IMR-90 (cell line): ENCODE measurements at regions not wholly inside any gene's neighbourhood (a gene's known extent, or its start where the extent isn't known, plus 50 kb on each side); places are given as distances from the start of the nearest gene placed in this dataset.

Experiments
- ATAC-seq: fragments of 200-7000 bp; cut with Tn5 transposase; 2 replicates; pipeline ENCODE4 v1.9.1; 2020; ENCODE audit warnings: low read depth, mild to moderate bottlenecking, moderate library complexity
- BruUV-seq: library from RNA; stranded (reverse); fragments of 400-500 nt; replicated peaks from 2 replicates; lab custom pipeline; 2021; lab: Mats Ljungman, UMichigan
- CTCF ChIA-PET: fragments of 300-600 bp; formaldehyde crosslinking; extraction: SDS; loops from one replicate; lab custom pipeline; 2021; ENCODE audit warnings: antibody characterized with exemption; lab: Yijun Ruan, JAX
- POLR2A ChIA-PET: fragments of 300-600 bp; sonication (Branson Sonifier 250); formaldehyde crosslinking; loops from one replicate; lab custom pipeline; 2022; ENCODE audit warnings: antibody characterized with exemption; ENCODE audit not compliant: unreplicated experiment; lab: Charles Lee
- DNase-seq: peaks from one replicate; pipeline ENCODE4 v3.0.0; 2013
- H2AFZ ChIP-seq: replicated peaks from 2 replicates; pipeline ENCODE3; 2013; ENCODE audit warnings: low read length, mild to moderate bottlenecking; ENCODE audit not compliant: poor library complexity
- H2AK5ac ChIP-seq: 2 replicates; pipeline ENCODE4 v1.6.1; 2013; ENCODE audit warnings: low read depth, low read length, inconsistent platforms
- H2AK9ac ChIP-seq: replicated peaks from 2 replicates; pipeline ENCODE3; 2013; ENCODE audit warnings: mild to moderate bottlenecking, low read depth, low read length, moderate library complexity; ENCODE audit not compliant: poor library complexity
- H2BK120ac ChIP-seq: 2 replicates; pipeline ENCODE4 v1.6.1; 2013; ENCODE audit warnings: low read depth, low read length, inconsistent platforms
- H2BK15ac ChIP-seq: 3 replicates; pipeline ENCODE4 v1.6.1; 2013; ENCODE audit warnings: low read depth, low read length, inconsistent platforms
- H2BK20ac ChIP-seq: 2 replicates; pipeline ENCODE4 v1.6.1; 2013; ENCODE audit warnings: low read depth, mild to moderate bottlenecking, inconsistent platforms, low read length, moderate library complexity
- H2BK5ac ChIP-seq: 2 replicates; pipeline ENCODE4 v1.6.1; 2013; ENCODE audit warnings: mild to moderate bottlenecking, low read depth, low read length, inconsistent platforms; ENCODE audit not compliant: poor library complexity, severe bottlenecking
- H3K14ac ChIP-seq: replicated peaks from 2 replicates; pipeline ENCODE4 v1.6.1; 2013; ENCODE audit warnings: low read depth, low read length, inconsistent platforms
- H3K18ac ChIP-seq: 2 replicates; pipeline ENCODE4 v1.6.1; 2013; ENCODE audit warnings: low read depth, low read length, control low read depth
- H3K23ac ChIP-seq: 2 replicates; pipeline ENCODE4 v1.6.1; 2013; ENCODE audit warnings: low read depth, low read length, inconsistent platforms
- H3K27ac ChIP-seq: 2 replicates; pipeline ENCODE4 v1.5.1; 2013; ENCODE audit warnings: mild to moderate bottlenecking, control low read depth, low read length; ENCODE audit not compliant: insufficient read depth
- H3K27me3 ChIP-seq: 2 replicates; pipeline ENCODE4 v1.6.1; 2013; ENCODE audit warnings: low read length; ENCODE audit not compliant: control insufficient read depth, insufficient read depth
- H3K36me3 ChIP-seq: 2 replicates; pipeline ENCODE4 v1.6.1; 2013; ENCODE audit warnings: low read length, mixed read lengths; ENCODE audit not compliant: control insufficient read depth, insufficient read depth
- H3K4ac ChIP-seq: 2 replicates; pipeline ENCODE4 v1.6.1; 2013; ENCODE audit warnings: low read depth, low read length, inconsistent platforms
- H3K4me1 ChIP-seq: 2 replicates; pipeline ENCODE4 v1.6.1; 2013; ENCODE audit warnings: low read length, mixed read lengths; ENCODE audit not compliant: control insufficient read depth, insufficient read depth
- H3K4me2 ChIP-seq: 2 replicates; pipeline ENCODE4 v1.6.1; 2013; ENCODE audit warnings: low read depth, mild to moderate bottlenecking, control low read depth, low read length, moderate library complexity
- H3K4me3 ChIP-seq: 2 replicates; pipeline ENCODE4 v1.5.1; 2013; ENCODE audit warnings: low read depth, mild to moderate bottlenecking, control low read depth, low read length, moderate library complexity; ENCODE audit not compliant: insufficient read depth
- H3K56ac ChIP-seq: 2 replicates; pipeline ENCODE4 v1.6.1; 2013; ENCODE audit warnings: low read length, inconsistent platforms; ENCODE audit not compliant: insufficient read depth; ENCODE audit errors: extremely low read depth
- H3K79me1 ChIP-seq, 2 experiments: 2 replicates each; pipeline ENCODE4 v1.6.1; 2013; ENCODE audit warnings: low read length in 2 of 2, inconsistent platforms in 1 of 2, low read depth in 1 of 2
- H3K9ac ChIP-seq: 2 replicates; pipeline ENCODE4 v1.6.1; 2013; ENCODE audit warnings: low read depth, low read length, control low read depth
- H3K9me1 ChIP-seq: 2 replicates; pipeline ENCODE4 v1.6.1; 2013; ENCODE audit warnings: low read length, inconsistent platforms; ENCODE audit not compliant: insufficient read depth
- H3K9me3 ChIP-seq: 2 replicates; pipeline ENCODE4 v1.6.1; 2013; ENCODE audit warnings: low read length; ENCODE audit not compliant: control insufficient read depth, insufficient read depth
- H4K20me1 ChIP-seq: 2 replicates; pipeline ENCODE4 v1.6.1; 2013; ENCODE audit warnings: low read length, inconsistent platforms; ENCODE audit not compliant: insufficient read depth
- H4K5ac ChIP-seq: 2 replicates; pipeline ENCODE4 v1.6.1; 2013; ENCODE audit warnings: mild to moderate bottlenecking, low read depth, low read length, control low read depth
- H4K8ac ChIP-seq, 2 experiments: 2 replicates each; pipeline ENCODE4 v1.6.1; 2013; ENCODE audit warnings: low read depth in 2 of 2, low read length in 2 of 2, control low read depth in 1 of 2, inconsistent platforms in 1 of 2
- H4K91ac ChIP-seq: 2 replicates; pipeline ENCODE4 v1.6.1; 2013; ENCODE audit warnings: low read depth, low read length, inconsistent platforms; ENCODE audit not compliant: insufficient read depth
- CEBPB ChIP-seq: IDR thresholded peaks from 2 replicates; pipeline ENCODE4 v1.6.1; 2012; ENCODE audit warnings: low read depth, low read length, improper control_type of control experiment
- SMC3 ChIP-seq: fragments of 150-350 bp; IDR thresholded peaks from 2 replicates; pipeline ENCODE4 v1.6.1; 2016; ENCODE audit warnings: low read depth, mild to moderate bottlenecking, antibody characterized with exemption, low read length, moderate library complexity
- WGBS, 2 experiments: methylation state at CpG; one replicate each; pipeline versions ENCODE4 v1.1.5 to v1.1.7; 2013; ENCODE audit warnings: missing lambda C conversion rate in 2 of 2; ENCODE audit not compliant: insufficient read length in 1 of 2; ENCODE audit errors: extremely low coverage in 2 of 2; 5-methylcytosine and 5-hydroxymethylcytosine counted together
- dilution Hi-C: fragments of 300-500 bp; cut with HindIII; formaldehyde crosslinking; loops from one replicate; pipeline ENCODE4 v1.14.3; 2018; ENCODE audit warnings: low sequenced_read_pairs; ENCODE audit not compliant: unreplicated experiment
- in situ Hi-C: fragments of 300-500 bp; cut with MboI; formaldehyde crosslinking; loops from 3 replicates; pipeline ENCODE4 v1.14.3; 2019; ENCODE audit warnings: low sequenced_read_pairs, inconsistent platforms, mixed read lengths
- intact Hi-C: fragments of 100-400 bp; cut with micrococcal nuclease; formaldehyde crosslinking; loops from 2 replicates; pipeline ENCODE4 v1.10.0; 2022
- TF ChIP-seq, protein P1 (sequence below): conservative IDR thresholded peaks from 2 replicates; pipeline ENCODE4 v1.5.1; 2012; ENCODE audit warnings: mild to moderate bottlenecking, low read depth, low read length, improper control_type of control experiment

DNA sequence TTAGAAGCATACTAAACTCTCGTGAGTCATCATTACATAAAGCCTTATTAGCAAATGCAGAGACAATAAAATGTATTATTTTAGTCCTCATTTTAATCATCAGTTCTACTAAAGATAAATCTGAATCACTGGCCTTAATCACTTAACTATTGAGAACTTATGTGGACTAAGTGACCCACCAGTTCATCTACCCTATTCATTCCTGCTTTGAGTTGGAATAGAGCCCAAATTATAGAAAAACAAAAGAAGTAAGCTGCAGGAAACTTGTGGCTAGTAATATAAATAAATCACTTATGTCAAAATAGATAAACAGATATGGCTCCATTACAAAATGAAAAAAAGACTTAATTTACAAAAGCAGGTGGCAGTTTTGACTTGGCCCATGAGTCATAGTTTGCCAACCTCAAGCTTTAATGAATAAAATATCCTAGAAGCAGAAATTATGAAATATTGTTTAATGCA lies 851.8 kb upstream of the CRIM1 start:
- WGBS, 2 experiments, result no CpG with 5 or more reads among the region's 1 CpG
- in situ Hi-C loops (no loop called here), dilution Hi-C loops (no loop called here), intact Hi-C loops (no loop called here)
- no peak overlapping the region for H2BK15ac ChIP-seq
- no peak overlapping the region for H3K18ac ChIP-seq
- no peak overlapping the region for H4K5ac ChIP-seq
- H3K9me1 ChIP-seq, result no peaks in the 10 kb centered on the region
- ATAC-seq, result no peak
- no peak overlapping the region for H3K23ac ChIP-seq
- H4K20me1 ChIP-seq, result no peaks in the 10 kb centered on the region
- no peak overlapping the region for H3K9ac ChIP-seq
- no peak overlapping the region for H2BK120ac ChIP-seq
- no peaks in the 10 kb centered on the region; the same call in 1 of the 2 replicates for H3K9me3 ChIP-seq
- no peak overlapping the region for H4K91ac ChIP-seq
- no peak overlapping the region for H2AK9ac ChIP-seq
- H3K36me3 ChIP-seq, result no peaks in the 10 kb centered on the region
- no peak overlapping the region for H4K8ac ChIP-seq
- CTCF ChIA-PET, result no interaction called here
- H3K4me1 ChIP-seq, result no peaks in the 10 kb centered on the region
- POLR2A ChIA-PET, result no interaction called here
- no peaks in the 10 kb centered on the region for H3K79me1 ChIP-seq
- H3K4me3 ChIP-seq, result no peak overlapping the region
- H3K27me3 ChIP-seq, result no peaks in the 10 kb centered on the region
- H2AFZ ChIP-seq, result no peak overlapping the region
- H2AK5ac ChIP-seq, result no peak overlapping the region
- no peak overlapping the region for H3K4me2 ChIP-seq
- H3K14ac ChIP-seq, result no peak overlapping the region
- H2BK5ac ChIP-seq, result no peak overlapping the region
- DNase-seq, result no peak
- no peak overlapping the region for H3K27ac ChIP-seq
- no peak overlapping the region for H3K4ac ChIP-seq
- H3K56ac ChIP-seq, result no peak overlapping the region
- TF ChIP-seq SMC3 (no peak), CEBPB (no peak)
- TF ChIP-seq, protein P1, sequence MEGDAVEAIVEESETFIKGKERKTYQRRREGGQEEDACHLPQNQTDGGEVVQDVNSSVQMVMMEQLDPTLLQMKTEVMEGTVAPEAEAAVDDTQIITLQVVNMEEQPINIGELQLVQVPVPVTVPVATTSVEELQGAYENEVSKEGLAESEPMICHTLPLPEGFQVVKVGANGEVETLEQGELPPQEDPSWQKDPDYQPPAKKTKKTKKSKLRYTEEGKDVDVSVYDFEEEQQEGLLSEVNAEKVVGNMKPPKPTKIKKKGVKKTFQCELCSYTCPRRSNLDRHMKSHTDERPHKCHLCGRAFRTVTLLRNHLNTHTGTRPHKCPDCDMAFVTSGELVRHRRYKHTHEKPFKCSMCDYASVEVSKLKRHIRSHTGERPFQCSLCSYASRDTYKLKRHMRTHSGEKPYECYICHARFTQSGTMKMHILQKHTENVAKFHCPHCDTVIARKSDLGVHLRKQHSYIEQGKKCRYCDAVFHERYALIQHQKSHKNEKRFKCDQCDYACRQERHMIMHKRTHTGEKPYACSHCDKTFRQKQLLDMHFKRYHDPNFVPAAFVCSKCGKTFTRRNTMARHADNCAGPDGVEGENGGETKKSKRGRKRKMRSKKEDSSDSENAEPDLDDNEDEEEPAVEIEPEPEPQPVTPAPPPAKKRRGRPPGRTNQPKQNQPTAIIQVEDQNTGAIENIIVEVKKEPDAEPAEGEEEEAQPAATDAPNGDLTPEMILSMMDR, result no peak
- no peak overlapping the region for H2BK20ac ChIP-seq
- no TSS peak for BruUV-seq
